ENCODE measurements at regions not wholly inside any gene's neighbourhood (a gene's known extent, or its start where the extent isn't known, plus 50 kb on each side); places are given as distances from the start of the nearest gene placed in this dataset.

- no peak overlapping the region for H3K4me2 ChIP-seq (ENCODE audit: unreplicated experiment)
Observed at GRCh38 chr16:85199880-85200279, 87.6 kb upstream of the CIBAR2 start.

GRCh38 chr16:85200471-85201278 lies 88.4 kb upstream of the CIBAR2 start:
- Histone ChIP-seq H3K9ac (peak overlapping the region; percentile 83), H3K4me3 (no peak overlapping the region), H3K4me1 (ENCODE audit: insufficient read depth) (peaks cover 71% of the 10 kb centered on the region), H2AFZ (no peak overlapping the region), H3K27me3 (replicated peaks; ENCODE audit: insufficient read depth) (no peaks in the 10 kb centered on the region), H3K27ac (peak overlapping the region; percentile 91), H3K9me2 (ENCODE audit: insufficient read depth) (no peaks in the 10 kb centered on the region), H3K79me2 (ENCODE audit: insufficient read depth) (peaks cover 76% of the 10 kb centered on the region), H3K4me2 (ENCODE audit: unreplicated experiment) (peak overlapping the region; percentile 54), H4K20me1 (ENCODE audit: insufficient read depth) (no peaks in the 10 kb centered on the region), H3F3A (ENCODE audit: insufficient read depth) (peaks cover 43% of the 10 kb centered on the region), H3K36me3 (ENCODE audit: low read depth) (no peaks in the 10 kb centered on the region), H3K9me3 (ENCODE audit: low read depth) (no peaks in the 10 kb centered on the region)
- no peak for DNase-seq
- in situ Hi-C loops (cut with MboI), result no loop called here
- WGBS, 2 experiments (ENCODE audit: low coverage in 1 of 2, low lambda C conversion rate in 2 of 2, missing lambda C conversion rate in 2 of 2), result 67 to 68% methylated on average over 17 of the region's 17 CpGs
- TF ChIP-seq EZH2phosphoT487 (IDR thresholded peaks at IDR 0.05; ENCODE audit: insufficient read depth, low read depth) (no peak), EZH2 (IDR thresholded peaks at IDR 0.05; ENCODE audit: insufficient read depth, poor library complexity, severe bottlenecking) (no peak)

More at GRCh38 chr16:85199880-85200279, 87.6 kb upstream of the CIBAR2 start:
- Histone ChIP-seq H3K79me2 (ENCODE audit: insufficient read depth) (peaks cover 77% of the 10 kb centered on the region), H3K4me1 (ENCODE audit: insufficient read depth) (peaks cover 70% of the 10 kb centered on the region), H3F3A (ENCODE audit: insufficient read depth) (peaks cover 37% of the 10 kb centered on the region), H3K36me3 (ENCODE audit: low read depth) (no peaks in the 10 kb centered on the region), H3K27me3 (replicated peaks; ENCODE audit: insufficient read depth) (no peaks in the 10 kb centered on the region), H3K27ac (peak overlapping the region; percentile 91; the same call in 1 of the 2 replicates), H3K9me2 (ENCODE audit: insufficient read depth) (no peaks in the 10 kb centered on the region), H3K4me3 (no peak overlapping the region), H4K20me1 (ENCODE audit: insufficient read depth) (no peaks in the 10 kb centered on the region), H3K9ac (no peak overlapping the region), H2AFZ (no peak overlapping the region), H3K9me3 (ENCODE audit: low read depth) (no peaks in the 10 kb centered on the region)
- in situ Hi-C loops (cut with MboI), result no loop called here
- DNase-seq, result no peak
- TF ChIP-seq EZH2phosphoT487 (IDR thresholded peaks at IDR 0.05; ENCODE audit: insufficient read depth, low read depth) (no peak), EZH2 (IDR thresholded peaks at IDR 0.05; ENCODE audit: insufficient read depth, poor library complexity, severe bottlenecking) (no peak)
- WGBS, 2 experiments (ENCODE audit: low coverage in 1 of 2, low lambda C conversion rate in 2 of 2, missing lambda C conversion rate in 2 of 2), result 85 to 89% methylated on average over 9 of the region's 9 CpGs

GRCh38 chr16:85201574-85201973 lies 89.3 kb upstream of the CIBAR2 start:
- WGBS, 2 experiments (ENCODE audit: low coverage in 1 of 2, low lambda C conversion rate in 2 of 2, missing lambda C conversion rate in 2 of 2), result 14 to 18% methylated on average over 7 to 8 of the region's 8 CpGs
- peak; percentile 77 for DNase-seq
- Histone ChIP-seq H3K27ac (peak overlapping the region; percentile 91), H3K9me2 (ENCODE audit: insufficient read depth) (no peaks in the 10 kb centered on the region), H3K4me2 (ENCODE audit: unreplicated experiment) (peak overlapping the region; percentile 54), H4K20me1 (ENCODE audit: insufficient read depth) (no peaks in the 10 kb centered on the region), H3K4me1 (ENCODE audit: insufficient read depth) (peaks cover 70% of the 10 kb centered on the region), H3K4me3 (no peak overlapping the region), H3K79me2 (ENCODE audit: insufficient read depth) (peaks cover 75% of the 10 kb centered on the region), H3K9ac (peak overlapping the region; percentile 83), H3K27me3 (replicated peaks; ENCODE audit: insufficient read depth) (no peaks in the 10 kb centered on the region), H2AFZ (peak overlapping the region; percentile 12; the same call in 1 of the 2 replicates), H3F3A (ENCODE audit: insufficient read depth) (peaks cover 43% of the 10 kb centered on the region), H3K36me3 (ENCODE audit: low read depth) (no peaks in the 10 kb centered on the region), H3K9me3 (ENCODE audit: low read depth) (no peaks in the 10 kb centered on the region)
- in situ Hi-C loops (cut with MboI), result no loop called here
- TF ChIP-seq EZH2phosphoT487 (IDR thresholded peaks at IDR 0.05; ENCODE audit: insufficient read depth, low read depth) (no peak), EZH2 (IDR thresholded peaks at IDR 0.05; ENCODE audit: insufficient read depth, poor library complexity, severe bottlenecking) (no peak)

- Histone ChIP-seq H3K9me3 (ENCODE audit: low read depth) (no peaks in the 10 kb centered on the region), H3K4me1 (ENCODE audit: insufficient read depth) (peaks cover 68% of the 10 kb centered on the region), H3K4me3 (no peak overlapping the region), H3K4me2 (ENCODE audit: unreplicated experiment) (peak overlapping the region; percentile 54), H3K79me2 (ENCODE audit: insufficient read depth) (peaks cover 74% of the 10 kb centered on the region), H3K27ac (peak overlapping the region; percentile 91), H3K9ac (peak overlapping the region; percentile 83), H3K36me3 (ENCODE audit: low read depth) (no peaks in the 10 kb centered on the region), H3F3A (ENCODE audit: insufficient read depth) (peaks cover 43% of the 10 kb centered on the region), H3K27me3 (replicated peaks; ENCODE audit: insufficient read depth) (no peaks in the 10 kb centered on the region), H2AFZ (peak overlapping the region; percentile 12; the same call in 1 of the 2 replicates), H4K20me1 (ENCODE audit: insufficient read depth) (no peaks in the 10 kb centered on the region), H3K9me2 (ENCODE audit: insufficient read depth) (no peaks in the 10 kb centered on the region)
- WGBS, 2 experiments (ENCODE audit: low coverage in 1 of 2, low lambda C conversion rate in 2 of 2, missing lambda C conversion rate in 2 of 2), result 33 to 42% methylated on average over 12 to 14 of the region's 14 CpGs
- in situ Hi-C loops (cut with MboI), result no loop called here
- peak; percentile 46 for DNase-seq
- TF ChIP-seq EZH2phosphoT487 (IDR thresholded peaks at IDR 0.05; ENCODE audit: insufficient read depth, low read depth) (no peak), EZH2 (IDR thresholded peaks at IDR 0.05; ENCODE audit: insufficient read depth, poor library complexity, severe bottlenecking) (no peak)
Observed at GRCh38 chr16:85202051-85202601, 89.9 kb upstream of the CIBAR2 start.
